Gastrocnemius medialis (tissue), 4 donors: ENCODE measurements at regions not wholly inside any gene's neighbourhood (a gene's known extent, or its start where the extent isn't known, plus 50 kb on each side); places are given as distances from the start of the nearest gene placed in this dataset.

ENCODE experiments used
- ATAC-seq, 2 donors: fragments of 150-250 bp; one replicate each; pipeline ENCODE4 v1.9.1; 2016
- DNase-seq, 2 donors: peaks; one replicate each; pipeline ENCODE4 v3.0.0-alpha.2; 2019
- H3K27ac ChIP-seq, 4 donors: fragments of 200-600 bp; sonication (generic); 1 replicate in 1 of 4; 2 replicates in 3 of 4; pipeline ENCODE4 v1.5.1; 2016 to 2018; ENCODE audit warnings: mild to moderate bottlenecking in 2 of 4, moderate library complexity in 1 of 4
- H3K27me3 ChIP-seq, 3 donors: fragments of 200-600 bp; sonication (generic) in 2 of 3; 1 replicate in 1 of 3; 2 replicates in 2 of 3; pipeline versions ENCODE4 v1.5.1 to v1.6.0; 2016 to 2019; ENCODE audit warnings: mild to moderate bottlenecking in 1 of 3, moderate library complexity in 1 of 3
- H3K36me3 ChIP-seq, 2 donors: fragments of 200-600 bp; sonication (generic) in 1 of 2; one replicate each; pipeline ENCODE4 v1.5.1; 2017 to 2018
- H3K4me1 ChIP-seq, 2 donors: fragments of 200-600 bp; sonication (generic) in 1 of 2; one replicate each; pipeline ENCODE4 v1.5.1; 2016 to 2017; ENCODE audit warnings: mild to moderate bottlenecking in 2 of 2
- H3K4me3 ChIP-seq, 4 donors: fragments of 200-600 bp; sonication (generic) in 3 of 4; 1 replicate in 1 of 4; 2 replicates in 3 of 4; pipeline ENCODE4 v1.5.1; 2016 to 2019; ENCODE audit warnings: mild to moderate bottlenecking in 2 of 4
- H3K9me3 ChIP-seq, 3 donors: fragments of 200-600 bp; sonication (generic) in 2 of 3; 1 replicate in 1 of 3; 2 replicates in 2 of 3; pipeline ENCODE4 v1.5.1; 2016 to 2019
- POLR2A ChIP-seq, 2 donors: fragments of 450-650 bp; IDR thresholded peaks; one replicate each; pipeline ENCODE4 v1.6.1; 2017; ENCODE audit warnings: antibody characterized with exemption in 2 of 2, mild to moderate bottlenecking in 2 of 2, moderate library complexity in 2 of 2
- in situ Hi-C, 4 donors: fragments of 200-750 bp; cut with MboI; loops; one replicate each; pipeline versions ENCODE4 v1.15.0 to v1.8.0; 2017; ENCODE audit warnings: low sequenced_read_pairs in 4 of 4
- intact Hi-C: fragments of 100-400 bp; cut with DNase I; formaldehyde crosslinking; loops from one replicate; pipeline ENCODE4 v1.15.1; 2023; ENCODE audit warnings: low total_unique reads
- TF ChIP-seq, protein P1 (sequence below), 5 experiments: fragments of 450-650 bp in 3 of 5; fragments of 200-600 bp in 2 of 5; sonication (generic) in 2 of 5; IDR thresholded peaks in 4 of 5; conservative IDR thresholded peaks in 1 of 5; 1 replicate in 4 of 5; 2 replicates in 1 of 5; pipeline ENCODE4 v1.5.1; 2016 to 2019; ENCODE audit warnings: antibody characterized with exemption in 5 of 5, mild to moderate bottlenecking in 3 of 5, moderate library complexity in 3 of 5

DNA sequence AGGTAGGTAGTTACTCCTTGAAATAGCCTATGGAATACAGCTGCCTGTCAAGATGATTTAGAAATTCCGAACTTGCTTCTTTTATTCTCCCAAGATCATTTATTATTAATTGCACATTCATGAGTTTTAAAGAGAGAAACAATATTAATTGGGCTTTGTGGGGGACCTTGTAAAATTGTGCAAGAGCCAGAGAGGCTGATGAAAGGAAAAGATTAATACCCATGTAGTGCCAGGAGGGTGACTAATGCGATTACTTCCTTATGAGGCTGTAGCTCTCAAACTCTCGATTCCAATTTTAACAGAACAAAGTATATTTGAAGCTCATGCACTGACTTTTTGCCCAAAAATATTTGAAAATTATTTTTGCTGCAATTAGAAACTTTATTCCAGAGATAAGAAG is 423.8 kb upstream of the ID4 start:
- intact Hi-C loops: no loop called here
- in situ Hi-C loops: no loop called here
- Histone ChIP-seq H3K4me1 (no peaks in the 10 kb centered on the region), H3K9me3 (peaks cover 0 to 5% (median 0%) of the 10 kb centered on the region in 3 donors), H3K4me3 (no peak overlapping the region), H3K27ac (no peak overlapping the region), H3K27me3 (no peaks in the 10 kb centered on the region), H3K36me3 (no peaks in the 10 kb centered on the region)
- ATAC-seq: no peak
- no peak for DNase-seq
- no peak for TF ChIP-seq POLR2A (IDR thresholded peaks at IDR 0.05)
- TF ChIP-seq, protein P1, sequence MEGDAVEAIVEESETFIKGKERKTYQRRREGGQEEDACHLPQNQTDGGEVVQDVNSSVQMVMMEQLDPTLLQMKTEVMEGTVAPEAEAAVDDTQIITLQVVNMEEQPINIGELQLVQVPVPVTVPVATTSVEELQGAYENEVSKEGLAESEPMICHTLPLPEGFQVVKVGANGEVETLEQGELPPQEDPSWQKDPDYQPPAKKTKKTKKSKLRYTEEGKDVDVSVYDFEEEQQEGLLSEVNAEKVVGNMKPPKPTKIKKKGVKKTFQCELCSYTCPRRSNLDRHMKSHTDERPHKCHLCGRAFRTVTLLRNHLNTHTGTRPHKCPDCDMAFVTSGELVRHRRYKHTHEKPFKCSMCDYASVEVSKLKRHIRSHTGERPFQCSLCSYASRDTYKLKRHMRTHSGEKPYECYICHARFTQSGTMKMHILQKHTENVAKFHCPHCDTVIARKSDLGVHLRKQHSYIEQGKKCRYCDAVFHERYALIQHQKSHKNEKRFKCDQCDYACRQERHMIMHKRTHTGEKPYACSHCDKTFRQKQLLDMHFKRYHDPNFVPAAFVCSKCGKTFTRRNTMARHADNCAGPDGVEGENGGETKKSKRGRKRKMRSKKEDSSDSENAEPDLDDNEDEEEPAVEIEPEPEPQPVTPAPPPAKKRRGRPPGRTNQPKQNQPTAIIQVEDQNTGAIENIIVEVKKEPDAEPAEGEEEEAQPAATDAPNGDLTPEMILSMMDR (IDR thresholded peaks at IDR 0.05 in 4 of 5, conservative IDR thresholded peaks at IDR 0.05 in 1 of 5): no peak

DNA sequence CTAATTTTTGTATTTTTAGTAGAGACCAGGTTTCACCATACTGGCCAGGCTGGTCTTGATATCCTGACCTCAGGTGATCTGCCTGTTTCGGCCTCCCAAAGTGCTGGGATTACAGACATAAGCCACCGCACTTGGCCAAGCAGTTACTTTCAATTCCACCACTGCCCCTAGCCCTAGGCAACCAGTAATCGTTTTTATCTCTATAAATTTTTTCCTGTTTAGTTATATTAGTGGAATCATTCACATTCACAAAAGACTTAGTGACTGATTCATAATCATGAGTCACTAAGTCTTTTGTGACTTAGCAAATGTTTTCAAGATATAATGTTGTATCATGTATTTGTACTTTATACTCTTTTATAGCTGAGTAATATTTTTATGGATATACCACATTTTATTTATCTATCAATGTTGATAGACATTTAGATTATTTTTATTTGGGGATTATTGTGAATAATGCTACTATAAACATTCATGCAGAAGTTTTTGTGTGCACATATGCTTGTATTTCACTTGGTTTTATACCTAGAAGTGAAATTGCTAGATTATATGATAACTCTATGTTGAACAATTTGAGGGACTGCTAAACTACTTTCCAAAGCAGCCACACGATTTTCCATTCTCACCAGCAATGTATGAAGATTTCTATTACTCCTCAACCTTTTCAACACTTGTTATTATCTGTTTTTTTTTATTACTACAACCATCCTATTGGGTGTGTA is 421.4 kb upstream of the ID4 start:
- peaks cover 0 to 5% (median 0%) of the 10 kb centered on the region in 3 donors for H3K9me3 ChIP-seq
- H3K4me1 ChIP-seq: no peaks in the 10 kb centered on the region
- in situ Hi-C loops: no loop called here
- no peak overlapping the region for H3K4me3 ChIP-seq
- TF ChIP-seq, protein P1 (IDR thresholded peaks at IDR 0.05 in 4 of 5, conservative IDR thresholded peaks at IDR 0.05 in 1 of 5): no peak
- no peak for TF ChIP-seq POLR2A (IDR thresholded peaks at IDR 0.05)
- ATAC-seq: no peak
- H3K36me3 ChIP-seq: no peaks in the 10 kb centered on the region
- no peaks in the 10 kb centered on the region for H3K27me3 ChIP-seq
- no peak for DNase-seq
- no peak overlapping the region for H3K27ac ChIP-seq
- intact Hi-C loops: no loop called here

DNA sequence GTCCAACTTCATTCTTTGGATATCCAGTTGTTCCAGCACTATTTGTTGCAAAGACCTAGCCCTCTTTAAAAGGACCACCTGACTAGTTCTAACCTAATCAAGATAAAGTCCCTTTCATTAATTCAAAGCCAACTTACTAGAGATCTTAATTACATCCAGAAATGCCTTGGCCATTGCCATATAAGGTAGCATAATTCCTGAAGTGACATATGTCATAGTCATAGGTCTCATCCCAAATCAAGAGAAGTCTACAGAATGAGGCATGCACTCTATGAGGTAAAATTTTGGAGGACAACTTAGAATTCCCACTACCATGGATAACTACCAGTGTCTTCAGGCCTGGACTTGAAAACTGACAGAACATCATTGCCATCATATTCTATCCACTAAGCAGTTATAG is 420.4 kb upstream of the ID4 start:
- no peak overlapping the region for H3K27ac ChIP-seq
- peaks cover 0 to 5% (median 0%) of the 10 kb centered on the region in 3 donors for H3K9me3 ChIP-seq
- H3K4me1 ChIP-seq: no peaks in the 10 kb centered on the region
- DNase-seq (no peak), ATAC-seq (no peak)
- intact Hi-C loops: no loop called here
- H3K27me3 ChIP-seq: no peaks in the 10 kb centered on the region
- H3K36me3 ChIP-seq: no peaks in the 10 kb centered on the region
- TF ChIP-seq POLR2A (IDR thresholded peaks at IDR 0.05): no peak
- TF ChIP-seq, protein P1 (IDR thresholded peaks at IDR 0.05 in 4 of 5, conservative IDR thresholded peaks at IDR 0.05 in 1 of 5): no peak
- no peak overlapping the region for H3K4me3 ChIP-seq
- in situ Hi-C loops: no loop called here

DNA sequence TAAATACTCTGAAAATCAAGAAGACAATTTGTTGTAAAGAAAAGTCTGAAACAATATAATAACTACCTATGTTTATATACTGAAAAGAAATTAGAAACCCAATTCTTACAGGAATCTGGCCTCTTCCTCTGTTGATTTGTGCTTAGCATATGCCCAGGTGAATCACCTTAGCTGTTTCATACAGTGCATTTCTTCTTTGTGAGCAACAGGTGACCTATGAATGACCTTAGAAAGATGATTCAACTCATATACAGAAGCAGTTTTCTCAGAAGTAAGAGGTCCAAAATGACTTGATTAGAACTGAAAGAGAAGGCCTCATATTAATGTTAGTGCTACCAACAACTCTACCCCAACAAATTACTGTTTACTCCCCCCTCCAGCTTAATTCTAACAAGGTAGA is 419.5 kb upstream of the ID4 start:
- Histone ChIP-seq H3K27me3 (no peaks in the 10 kb centered on the region), H3K4me3 (no peak overlapping the region), H3K36me3 (no peaks in the 10 kb centered on the region), H3K27ac (no peak overlapping the region), H3K9me3 (peaks cover 0 to 5% (median 0%) of the 10 kb centered on the region in 3 donors), H3K4me1 (no peaks in the 10 kb centered on the region)
- TF ChIP-seq, protein P1 (IDR thresholded peaks at IDR 0.05 in 4 of 5, conservative IDR thresholded peaks at IDR 0.05 in 1 of 5): no peak
- TF ChIP-seq POLR2A (IDR thresholded peaks at IDR 0.05): no peak
- intact Hi-C loops: no loop called here
- DNase-seq (no peak), ATAC-seq (no peak)
- in situ Hi-C loops: no loop called here

DNA sequence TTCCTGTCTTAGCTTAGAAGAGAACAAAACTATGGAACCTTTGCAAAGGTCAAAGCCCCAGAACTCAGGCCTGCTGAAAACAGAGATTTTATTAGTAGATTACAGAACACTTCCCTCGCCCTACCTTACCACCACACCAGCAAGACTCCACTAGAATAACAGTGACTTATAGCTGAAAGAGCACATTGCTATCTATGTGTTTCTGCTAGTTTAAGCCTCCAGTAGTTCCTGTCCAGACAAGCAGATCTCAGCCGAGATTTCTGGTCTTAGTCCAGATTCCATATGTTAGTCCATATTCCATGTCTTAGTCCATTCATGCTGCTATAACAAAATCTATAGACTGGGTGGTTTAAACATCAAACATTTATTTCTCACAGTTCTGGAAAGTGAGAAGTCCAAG is 412.3 kb upstream of the ID4 start:
- TF ChIP-seq, protein P1 (IDR thresholded peaks at IDR 0.05 in 4 of 5, conservative IDR thresholded peaks at IDR 0.05 in 1 of 5): no peak
- TF ChIP-seq POLR2A (IDR thresholded peaks at IDR 0.05): no peak
- H3K27me3 ChIP-seq: no peaks in the 10 kb centered on the region
- intact Hi-C loops: no loop called here
- H3K27ac ChIP-seq: no peak overlapping the region
- DNase-seq (no peak), ATAC-seq (no peak)
- H3K4me1 ChIP-seq: no peaks in the 10 kb centered on the region
- H3K4me3 ChIP-seq: no peak overlapping the region
- H3K9me3 ChIP-seq: no peaks in the 10 kb centered on the region
- in situ Hi-C loops: no loop called here
- H3K36me3 ChIP-seq: no peaks in the 10 kb centered on the region
